HCT116 (cell line): ENCODE measurements at regions not wholly inside any gene's neighbourhood (a gene's known extent, or its start where the extent isn't known, plus 50 kb on each side); places are given as distances from the start of the nearest gene placed in this dataset.

Source experiments
- ATAC-seq: fragments of 200-7000 bp; cut with Tn5 transposase; 2 replicates; pipeline ENCODE4 v1.9.1; 2020; ENCODE audit warnings: mild to moderate bottlenecking, moderate library complexity
- BruUV-seq: library from RNA; stranded (reverse); fragments of 400-500 nt; replicated peaks from 2 replicates; lab custom pipeline; 2021; lab: Mats Ljungman, UMichigan
- CTCF ChIA-PET: fragments of 300-600 bp; sonication (Branson Sonifier 250); formaldehyde crosslinking; loops from one replicate; lab custom pipeline; 2021; ENCODE audit warnings: antibody characterized with exemption; lab: Charles Lee
- POLR2A ChIA-PET: fragments of 300-600, 350-600 bp; sonication (Branson Sonifier 250); formaldehyde crosslinking; loops from one replicate; lab custom pipeline; 2021; ENCODE audit warnings: antibody characterized with exemption; lab: Charles Lee
- RAD21 ChIA-PET, 2 experiments: fragments of 300-600 bp; sonication (Branson Sonifier 250); formaldehyde crosslinking; loops; one replicate each; lab custom pipeline; 2023; ENCODE audit warnings: low total read pairs in 2 of 2; ENCODE audit not compliant: uncharacterized antibody in 2 of 2, unreplicated experiment in 2 of 2, low non-redundant PET in 1 of 2; lab: Charles Lee
- DNase-seq: peaks from one replicate; pipeline ENCODE4 v3.0.0-alpha.2; 2010; ENCODE audit warnings: low read depth, low spot score
- H2AFZ ChIP-seq: fragments of 200-600 bp; shearing (Covaris generic), sonication (generic); 2 replicates; pipeline ENCODE4 v1.6.1; 2017; ENCODE audit warnings: low read depth, mixed run types, mixed read lengths, antibody characterized with exemption, low read length; ENCODE audit not compliant: poor library complexity, severe bottlenecking
- H3K27ac ChIP-seq: 2 replicates; pipeline ENCODE4 v1.5.1; 2012; ENCODE audit warnings: low read depth, low read length
- H3K27me3 ChIP-seq: fragments of 200-600 bp; sonication (generic); 2 replicates; pipeline ENCODE4 v1.6.1; 2016; ENCODE audit warnings: mixed run types, low read length, mixed read lengths; ENCODE audit not compliant: insufficient read depth
- H3K36me3 ChIP-seq, 2 experiments: fragments of 200-500 bp in 1 of 2; fragments of 200-600 bp in 1 of 2; sonication (Bioruptor generic) in 1 of 2; sonication (generic) in 1 of 2; 2 replicates each; pipeline versions ENCODE4 v1.5.1 to v1.6.1; 2014 to 2016; ENCODE audit warnings: low read length in 2 of 2, inconsistent platforms in 1 of 2, mixed read lengths in 1 of 2, mixed run types in 1 of 2; ENCODE audit not compliant: insufficient read depth in 2 of 2, control insufficient read depth in 1 of 2
- H3K4me1 ChIP-seq, 2 experiments: fragments of 200-600 bp in 1 of 2; sonication (generic) in 1 of 2; 2 replicates each; pipeline versions ENCODE4 v1.5.1 to v1.6.1; 2012 to 2017; ENCODE audit warnings: low read length in 2 of 2, inconsistent platforms in 1 of 2, mild to moderate bottlenecking in 1 of 2, mixed read lengths in 1 of 2, mixed run types in 1 of 2, moderate library complexity in 1 of 2; ENCODE audit not compliant: insufficient read depth in 2 of 2, control insufficient read depth in 1 of 2
- H3K4me2 ChIP-seq: fragments of 200-600 bp; sonication (generic); 2 replicates; pipeline ENCODE4 v1.6.1; 2017; ENCODE audit warnings: mixed run types, low read length, mixed read lengths
- H3K4me3 ChIP-seq, 2 experiments: fragments of 200-600 bp in 1 of 2; sonication (generic) in 1 of 2; replicated peaks in 1 of 2; 2 replicates each; pipeline ENCODE4 v1.5.1; 2011 to 2016; ENCODE audit warnings: low read length in 2 of 2, control low read depth in 1 of 2, low read depth in 1 of 2, mild to moderate bottlenecking in 1 of 2, mixed read lengths in 1 of 2, mixed run types in 1 of 2
- H3K79me2 ChIP-seq: fragments of 200-600 bp; sonication (generic); 2 replicates; pipeline ENCODE4 v1.6.1; 2017; ENCODE audit warnings: mild to moderate bottlenecking, mixed run types, low read length, moderate library complexity, mixed read lengths; ENCODE audit not compliant: insufficient read depth
- H3K9ac ChIP-seq: fragments of 200-600 bp; sonication (generic); 2 replicates; pipeline ENCODE4 v1.6.1; 2016; ENCODE audit warnings: low read length, mixed read lengths
- H3K9me2 ChIP-seq: fragments of 200-600 bp; sonication (generic), shearing (Covaris generic); 2 replicates; pipeline ENCODE4 v1.6.1; 2017; ENCODE audit warnings: mixed run types, mild to moderate bottlenecking, moderate library complexity; ENCODE audit not compliant: insufficient read depth
- H3K9me3 ChIP-seq, 2 experiments: fragments of 200-500 bp in 1 of 2; fragments of 200-600 bp in 1 of 2; sonication (Bioruptor generic) in 1 of 2; sonication (generic) in 1 of 2; 2 replicates each; pipeline ENCODE4 v1.6.1; 2014 to 2017; ENCODE audit warnings: low read length in 2 of 2, mixed read lengths in 2 of 2, inconsistent platforms in 1 of 2, low read depth in 1 of 2, mild to moderate bottlenecking in 1 of 2, mixed run types in 1 of 2, moderate library complexity in 1 of 2; ENCODE audit not compliant: control insufficient read depth in 1 of 2, insufficient read depth in 1 of 2
- H4K20me1 ChIP-seq: fragments of 200-600 bp; sonication (generic), shearing (Covaris generic); 2 replicates; pipeline ENCODE4 v1.6.1; 2017; ENCODE audit warnings: mixed run types, mild to moderate bottlenecking, moderate library complexity; ENCODE audit not compliant: insufficient read depth
- ATF3 ChIP-seq: IDR thresholded peaks from 2 replicates; pipeline ENCODE4 v1.6.1; 2012
- CEBPB ChIP-seq: IDR thresholded peaks from 2 replicates; pipeline ENCODE4 v1.6.1; 2012; ENCODE audit warnings: low read depth
- ELF1 ChIP-seq: IDR thresholded peaks from 2 replicates; pipeline ENCODE4 v1.6.1; 2012; ENCODE audit warnings: low read depth, borderline replicate concordance
- EZH2 ChIP-seq: fragments of 200-600 bp; sonication (generic); IDR thresholded peaks from 2 replicates; pipeline ENCODE4 v1.6.1; 2017; ENCODE audit warnings: antibody characterized with exemption, mixed run types
- EZH2phosphoT487 ChIP-seq: fragments of 200-600 bp; IDR thresholded peaks from 2 replicates; pipeline ENCODE4 v1.6.1; 2018; ENCODE audit warnings: antibody characterized with exemption, borderline replicate concordance
- JUND ChIP-seq: IDR thresholded peaks from 2 replicates; pipeline ENCODE4 v1.6.1; 2012
- MAX ChIP-seq: IDR thresholded peaks from 2 replicates; pipeline ENCODE4 v1.6.1; 2012
- POLR2AphosphoS5 ChIP-seq: IDR thresholded peaks from 2 replicates; pipeline ENCODE4 v1.6.1; 2011; ENCODE audit warnings: mild to moderate bottlenecking, low read depth, low read length, moderate library complexity
- SIN3A ChIP-seq: IDR thresholded peaks from 2 replicates; pipeline ENCODE4 v1.6.1; 2012; ENCODE audit warnings: low read depth
- TCF7L2 ChIP-seq: IDR thresholded peaks from 2 replicates; pipeline ENCODE4 v1.7.0; 2011; ENCODE audit warnings: borderline replicate concordance, inconsistent platforms; ENCODE audit not compliant: insufficient read depth, insufficient read length; ENCODE audit errors: extremely low read depth
- intact Hi-C: fragments of 100-400 bp; cut with micrococcal nuclease; formaldehyde crosslinking; loops from 2 replicates; pipeline ENCODE4 v1.10.0; 2022

GRCh38 chr18:53883771-53884170 is 340.7 kb downstream of the MBD2 start:
- Histone ChIP-seq H3K4me2 (no peak overlapping the region), H4K20me1 (no peaks in the 10 kb centered on the region), H2AFZ (no peak overlapping the region), H3K9me2 (no peaks in the 10 kb centered on the region), H3K27ac (no peak overlapping the region), H3K4me3 (no peak overlapping the region), H3K36me3 (no peaks in the 10 kb centered on the region), H3K9me3 (peaks cover 0 to 3% of the 10 kb centered on the region in 2 experiments; a peak in 1 of 4 replicates), H3K79me2 (no peaks in the 10 kb centered on the region), H3K27me3 (no peaks in the 10 kb centered on the region), H3K4me1 (no peaks in the 10 kb centered on the region), H3K9ac (no peak overlapping the region)
- TF ChIP-seq POLR2AphosphoS5 = no peak
- no peak for TF ChIP-seq EZH2phosphoT487
- no peak for TF ChIP-seq SIN3A
- no peak for ATAC-seq
- no TSS peak for BruUV-seq
- ChIA-PET RAD21 (no interaction called here), CTCF (no interaction called here), POLR2A (no interaction called here)
- no peak for DNase-seq
- intact Hi-C loops = no loop called here

GRCh38 chr18:53874103-53874502 is 350.4 kb downstream of the MBD2 start:
- Histone ChIP-seq H3K4me1 (no peaks in the 10 kb centered on the region), H4K20me1 (no peaks in the 10 kb centered on the region), H3K9ac (no peak overlapping the region), H3K27ac (no peak overlapping the region), H3K9me3 (no peaks in the 10 kb centered on the region; a peak in 1 of 4 replicates), H2AFZ (no peak overlapping the region), H3K9me2 (no peaks in the 10 kb centered on the region), H3K4me3 (no peak overlapping the region), H3K36me3 (no peaks in the 10 kb centered on the region), H3K27me3 (no peaks in the 10 kb centered on the region), H3K79me2 (no peaks in the 10 kb centered on the region), H3K4me2 (no peak overlapping the region)
- ATAC-seq = no peak
- DNase-seq = no peak
- BruUV-seq = no TSS peak
- RAD21 ChIA-PET = no interaction called here
- POLR2A ChIA-PET = no interaction called here
- no peak for TF ChIP-seq TCF7L2
- no peak for TF ChIP-seq EZH2phosphoT487
- TF ChIP-seq EZH2 = no peak
- TF ChIP-seq CEBPB = no peak
- no peak for TF ChIP-seq MAX
- TF ChIP-seq ELF1 = no peak
- TF ChIP-seq ATF3 = no peak
- TF ChIP-seq JUND = no peak
- intact Hi-C loops = no loop called here
- CTCF ChIA-PET = no interaction called here
